HG02884 (cell line): ENCODE measurements at regions not wholly inside any gene's neighbourhood (a gene's known extent, or its start where the extent isn't known, plus 50 kb on each side); places are given as distances from the start of the nearest gene placed in this dataset.
"Not testable (repeated sequence)": the region's sequence is repeated elsewhere in the genome, so short reads cannot be mapped to it uniquely, and the experiment has no call there.

ENCODE experiments used
- ATAC-seq: cut with Tn5 transposase; IDR thresholded peaks from one replicate; pipeline ENCODE4 v1.9.1; 2021; ENCODE audit warnings: mild to moderate bottlenecking, moderate library complexity; ENCODE audit not compliant: unreplicated experiment

DNA sequence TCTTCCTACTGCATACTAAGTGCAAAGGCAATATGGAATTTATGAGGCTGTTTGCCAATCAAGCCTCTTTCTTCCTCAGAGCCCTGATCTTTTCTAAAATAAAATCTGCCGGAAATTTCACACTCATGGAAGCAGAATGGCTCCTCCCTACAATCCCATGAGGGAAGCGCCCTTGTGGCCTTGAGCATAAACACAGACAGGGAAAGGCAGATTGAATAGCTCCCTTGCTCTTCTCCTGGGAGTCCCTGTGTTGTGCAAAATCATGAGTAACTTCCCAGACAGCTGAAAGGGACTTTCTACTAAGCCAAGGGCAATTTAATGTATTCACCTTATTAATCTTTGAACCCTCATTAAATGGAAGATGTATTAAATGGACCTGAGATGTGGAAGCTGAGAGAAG, 226.1 kb upstream of the PIK3R1 start:
- ATAC-seq: no peak

DNA sequence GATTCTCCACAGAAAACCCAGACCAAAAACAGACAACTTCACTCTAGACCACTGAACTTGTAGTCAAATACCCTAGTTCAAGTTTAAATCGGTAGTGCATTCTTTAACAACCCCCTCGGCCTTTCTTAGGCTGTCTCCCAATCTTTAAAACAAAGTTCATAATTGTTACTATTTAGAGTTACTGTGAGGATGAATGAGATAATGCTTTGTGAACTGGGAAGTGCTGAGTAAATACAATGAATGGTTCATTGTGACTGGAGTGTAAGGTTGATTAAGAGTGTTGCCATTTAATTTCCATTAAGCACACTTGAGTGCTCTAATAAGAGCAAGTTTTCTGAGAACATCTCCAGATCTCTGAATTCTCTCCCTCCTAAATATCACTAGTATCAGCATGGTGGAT, 228.8 kb upstream of the PIK3R1 start:
- no peak for ATAC-seq

DNA sequence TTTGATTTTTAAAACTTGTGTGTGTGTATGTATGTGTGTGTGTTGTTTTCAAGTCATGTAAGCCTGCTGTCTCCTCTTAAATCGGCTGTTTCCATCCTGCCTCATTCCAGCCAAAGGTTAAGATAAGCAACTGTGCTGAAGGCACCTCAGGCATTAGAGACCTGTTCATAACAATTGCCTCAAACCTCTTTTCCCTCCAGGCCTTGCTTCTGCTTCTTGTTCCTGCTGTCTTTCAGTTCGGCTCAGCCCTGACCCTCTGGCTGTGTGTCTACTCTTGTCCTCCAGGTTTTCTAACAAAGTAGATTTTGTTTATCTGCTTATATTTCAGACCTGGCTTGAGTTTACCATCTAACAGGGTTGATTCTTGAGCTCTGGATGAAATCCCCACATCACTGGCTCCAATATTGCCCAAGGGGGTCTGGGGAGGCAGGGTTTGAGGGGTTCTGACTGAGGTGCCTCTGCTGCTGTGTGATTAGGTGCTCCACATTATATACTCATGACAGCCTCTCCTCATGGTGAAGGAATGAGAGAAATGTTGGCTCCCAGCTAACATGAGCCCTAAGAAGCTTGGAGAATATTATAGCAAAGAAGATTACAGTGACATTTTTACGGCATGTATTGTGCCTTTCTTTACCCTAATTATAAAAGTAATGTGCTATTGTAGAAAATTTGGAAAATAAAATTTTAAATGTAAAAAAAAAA, 229.7 kb upstream of the PIK3R1 start:
- no peak for ATAC-seq

DNA sequence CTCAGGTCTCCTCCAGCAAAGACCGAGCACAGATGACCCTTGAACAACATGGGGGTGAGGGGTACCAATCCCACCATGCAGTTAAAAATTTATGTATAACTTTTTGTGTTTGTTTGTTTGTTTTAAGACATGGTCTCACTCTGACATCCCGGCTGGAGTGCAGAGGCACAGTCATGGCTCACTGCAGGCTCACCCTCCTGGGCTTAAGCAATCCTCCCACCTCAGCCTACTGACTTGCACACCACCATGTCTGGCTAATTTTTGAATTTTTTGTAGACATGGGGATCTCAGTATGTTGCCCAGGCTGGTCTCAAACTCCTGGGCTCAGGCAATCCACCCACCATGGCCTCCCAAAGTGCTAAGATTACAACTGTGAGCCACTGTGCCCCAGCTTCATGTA, 231.0 kb upstream of the PIK3R1 start:
- no peak for ATAC-seq

DNA sequence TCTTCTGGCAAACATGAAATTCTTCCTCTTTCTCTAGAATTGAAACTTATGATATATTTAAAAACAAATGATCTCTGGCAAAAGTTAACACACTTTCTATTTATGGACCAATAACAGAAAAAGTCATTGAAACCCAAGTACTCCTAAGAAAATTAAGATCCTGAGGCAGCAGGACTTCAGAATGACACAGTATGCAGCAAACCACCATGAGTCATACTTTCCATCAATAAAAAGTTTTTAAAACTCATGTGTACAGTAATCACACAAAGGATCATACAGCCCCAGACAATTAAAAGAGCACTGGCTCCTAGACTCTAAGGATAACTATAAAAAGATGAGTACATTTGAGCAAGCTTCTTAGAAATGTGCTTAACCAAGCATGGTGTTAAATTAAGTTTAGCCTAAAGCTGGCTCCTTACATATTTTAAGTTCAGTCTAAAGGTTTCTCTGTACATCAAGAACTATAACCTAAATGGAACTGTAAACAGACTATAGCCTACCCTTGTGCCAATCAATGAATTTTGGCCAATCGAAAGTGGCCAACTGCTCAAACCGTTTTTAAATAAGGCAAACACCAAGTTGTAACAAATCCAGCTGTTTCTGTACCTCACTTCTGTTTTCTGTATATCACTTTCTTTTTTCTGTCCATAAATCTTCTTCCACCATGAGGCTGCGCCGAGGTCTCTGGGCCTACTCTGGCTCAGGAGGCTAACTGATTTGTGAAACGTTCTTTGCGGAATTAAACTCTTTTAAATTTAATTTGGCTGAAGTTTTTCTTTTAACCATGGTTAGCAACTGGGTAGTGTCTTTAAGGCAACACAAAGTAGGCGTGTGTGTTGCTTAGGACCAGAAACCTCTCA, 232.1 kb upstream of the PIK3R1 start:
- peak; percentile 85 for ATAC-seq

DNA sequence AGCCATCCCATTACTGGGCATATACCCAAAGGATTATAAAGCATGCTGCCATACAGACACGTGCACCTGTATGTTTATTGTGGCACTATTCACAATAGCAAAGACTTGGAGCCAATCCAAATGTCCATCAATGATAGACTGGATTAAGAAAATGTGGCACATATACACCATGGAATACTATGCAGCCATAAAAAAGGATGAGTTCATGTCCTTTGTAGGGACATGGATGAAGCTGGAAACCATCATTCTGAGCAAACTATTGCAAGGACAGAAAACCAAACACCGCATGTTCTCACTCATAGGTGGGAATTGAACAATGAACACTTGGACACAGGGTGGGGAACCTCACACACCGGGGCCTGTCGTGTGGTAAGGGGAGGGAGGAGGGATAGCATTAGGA, 233.4 kb upstream of the PIK3R1 start:
- ATAC-seq: not testable (repeated sequence)

DNA sequence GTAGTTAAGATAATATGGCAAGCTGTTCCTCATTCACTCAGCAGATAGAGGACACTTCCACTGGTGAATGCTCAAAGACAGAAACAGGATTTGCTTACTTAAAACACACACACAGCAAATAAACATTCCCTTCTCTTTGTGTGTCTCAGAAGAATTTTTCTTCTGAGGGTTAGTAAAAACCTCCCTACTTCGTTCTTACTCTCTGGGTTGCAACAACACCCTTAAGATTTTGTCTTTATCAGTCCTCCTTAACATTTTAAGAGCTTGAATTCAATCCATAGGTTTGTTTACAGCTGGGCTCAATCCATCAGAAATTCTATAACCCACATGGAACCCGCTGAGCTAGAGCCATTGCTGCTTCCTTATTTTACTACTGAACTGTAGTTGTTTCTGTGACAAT, 237.4 kb upstream of the PIK3R1 start:
- no peak for ATAC-seq

DNA sequence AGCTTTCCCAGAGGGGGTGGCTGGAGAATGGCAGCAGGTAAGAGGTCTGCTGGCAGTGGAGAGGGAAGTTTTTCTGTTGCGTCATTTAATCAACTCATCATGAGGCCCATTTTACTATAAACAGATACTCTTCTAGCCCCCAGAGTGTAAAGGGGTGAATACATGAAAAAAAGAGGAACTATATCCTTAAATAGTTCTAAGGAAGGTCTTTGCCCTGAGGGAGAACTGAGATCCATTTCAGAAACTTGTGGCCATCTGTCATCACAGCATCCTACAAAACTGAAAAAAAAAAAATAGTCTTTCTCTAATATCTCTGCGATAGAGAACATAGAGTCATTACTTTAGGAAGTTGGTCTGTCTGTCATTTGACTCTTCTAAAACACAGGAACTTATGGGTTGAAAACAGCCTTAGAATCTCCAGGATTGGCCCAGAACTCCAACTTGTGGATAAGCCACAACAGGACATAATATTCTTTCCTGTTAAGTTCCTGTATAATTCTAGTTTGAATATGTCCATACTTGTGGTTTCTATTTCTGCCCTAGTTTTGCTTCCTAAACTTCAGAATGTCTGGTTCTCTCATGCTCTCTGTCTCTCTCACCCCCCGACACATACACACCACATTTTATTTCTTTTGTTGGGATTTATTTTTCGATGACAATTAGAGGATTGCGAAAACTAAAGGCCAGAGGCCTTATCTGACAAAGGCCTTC, 238.5 kb upstream of the PIK3R1 start:
- ATAC-seq: no peak

DNA sequence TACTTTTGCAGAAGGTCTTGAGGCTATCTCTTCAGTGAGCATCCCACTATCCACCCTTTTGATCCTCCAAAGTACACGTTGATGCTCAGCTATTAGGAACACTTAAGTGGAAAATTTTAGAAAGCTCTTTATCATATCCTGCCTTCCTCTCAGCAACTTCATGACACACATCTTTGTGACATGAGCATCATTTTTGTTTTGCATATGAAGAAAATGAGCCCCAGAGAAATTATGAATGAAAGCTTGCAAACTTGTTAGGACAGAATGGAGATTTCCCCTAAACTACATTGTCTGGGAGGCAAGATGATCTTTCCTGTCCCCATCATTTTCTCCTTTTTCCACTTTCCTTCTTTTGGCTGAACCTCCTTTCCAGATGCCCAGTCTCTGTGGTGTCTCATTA, 239.4 kb upstream of the PIK3R1 start:
- ATAC-seq: no peak

DNA sequence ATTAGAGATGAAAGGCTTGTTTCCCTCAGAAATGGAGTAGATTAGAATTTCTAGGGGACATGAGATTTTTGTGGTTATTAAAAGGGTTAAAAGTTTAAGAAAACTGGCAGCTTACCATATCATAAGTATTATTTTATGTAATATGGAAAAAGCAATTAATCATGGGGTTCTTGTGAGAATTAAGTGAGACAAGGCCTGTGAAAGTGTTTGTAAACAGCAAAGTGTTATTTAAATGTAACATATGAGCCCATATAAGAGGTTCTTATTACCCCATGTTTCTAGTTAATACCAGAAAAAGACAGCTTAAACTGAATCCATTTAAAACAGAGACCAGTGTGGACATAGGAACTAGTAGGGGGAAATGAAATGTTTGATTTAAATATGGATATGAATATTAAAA, 241.1 kb upstream of the PIK3R1 start:
- no peak for ATAC-seq

DNA sequence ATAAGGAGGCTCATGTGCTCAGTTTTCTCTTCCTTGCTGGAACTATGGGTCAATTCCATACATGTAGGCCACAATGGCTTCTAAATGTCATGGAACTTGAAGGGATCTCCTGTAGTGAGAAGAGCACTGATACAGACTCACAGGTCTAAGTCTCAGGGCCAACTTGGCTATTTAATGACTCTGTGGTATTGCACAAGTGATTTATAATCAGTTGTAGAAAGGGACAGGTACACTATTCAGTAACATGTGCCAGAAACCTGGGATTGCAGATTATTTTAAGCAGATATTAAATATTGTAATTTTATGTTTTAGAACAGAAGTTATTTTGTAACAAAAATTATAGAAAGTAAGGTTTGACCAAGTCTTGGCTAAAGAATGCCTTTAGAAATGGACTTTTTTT, 241.5 kb upstream of the PIK3R1 start:
- ATAC-seq: no peak

DNA sequence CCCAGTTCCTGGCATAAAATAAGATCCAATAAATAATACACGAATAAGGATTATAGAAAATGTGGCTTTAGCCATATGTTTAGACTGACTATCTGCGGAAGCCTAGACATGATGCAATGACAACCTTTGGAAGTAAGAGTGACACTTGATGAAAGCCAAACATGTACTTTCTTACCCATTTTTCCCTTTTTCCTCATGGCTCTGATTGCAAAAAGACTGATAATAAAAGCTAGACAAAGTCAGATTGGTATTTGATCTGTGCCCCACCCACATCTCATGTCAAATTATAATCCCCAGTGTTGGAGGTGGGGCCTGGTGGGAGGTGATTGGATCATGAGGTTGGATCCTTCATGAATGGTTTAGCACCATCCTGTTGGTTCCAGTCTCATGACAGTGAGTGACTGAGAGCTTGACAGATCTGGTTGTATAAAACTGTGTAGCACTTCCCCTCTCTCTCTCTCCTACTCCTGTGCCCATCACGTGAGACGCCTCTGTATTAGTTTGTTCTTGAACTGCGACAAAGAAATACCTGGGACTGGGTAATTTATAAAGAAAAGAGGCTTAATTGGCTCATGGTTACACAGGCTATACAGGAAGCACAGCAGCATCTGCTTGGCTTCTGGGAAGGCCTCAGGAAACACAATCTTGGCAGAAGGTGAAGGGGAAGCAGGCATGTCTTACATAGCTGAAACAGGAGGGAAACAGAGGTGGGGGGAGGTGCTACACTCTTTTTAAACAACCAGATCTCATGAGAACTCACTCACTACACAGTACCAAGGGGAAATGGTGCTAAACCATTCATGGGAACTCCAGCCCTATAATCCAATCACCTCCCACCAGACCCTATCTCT, 243.4 kb upstream of the PIK3R1 start:
- ATAC-seq: no peak

DNA sequence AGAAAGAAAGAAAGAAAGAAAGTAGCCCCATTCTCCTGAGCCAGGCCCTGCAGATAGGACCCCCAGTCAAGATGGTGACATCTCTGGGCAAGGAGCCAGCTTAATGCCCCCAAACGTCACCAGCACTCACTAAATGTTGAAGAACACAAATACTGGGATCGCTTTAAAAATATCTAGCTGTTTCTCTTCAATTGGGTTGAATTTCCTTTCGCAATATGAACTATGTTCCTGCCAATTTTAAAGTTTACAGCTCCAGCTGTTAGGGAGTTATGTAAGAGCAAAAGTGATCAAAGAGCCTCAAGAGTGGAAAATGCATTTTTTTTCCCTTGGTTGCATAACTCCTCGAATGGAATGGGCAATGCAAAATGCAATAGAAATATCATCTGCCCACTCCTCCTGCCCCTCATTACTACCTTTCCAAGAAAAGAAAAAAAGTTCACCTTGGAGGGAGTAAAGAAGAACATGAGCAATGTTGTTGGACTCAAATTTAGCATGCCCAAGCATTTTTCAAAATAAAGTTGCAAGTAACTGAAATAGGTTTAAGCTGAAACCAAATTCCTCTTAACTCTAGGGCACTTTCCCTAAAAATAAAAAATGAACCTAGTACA, 244.2 kb upstream of the PIK3R1 start:
- ATAC-seq: no peak

DNA sequence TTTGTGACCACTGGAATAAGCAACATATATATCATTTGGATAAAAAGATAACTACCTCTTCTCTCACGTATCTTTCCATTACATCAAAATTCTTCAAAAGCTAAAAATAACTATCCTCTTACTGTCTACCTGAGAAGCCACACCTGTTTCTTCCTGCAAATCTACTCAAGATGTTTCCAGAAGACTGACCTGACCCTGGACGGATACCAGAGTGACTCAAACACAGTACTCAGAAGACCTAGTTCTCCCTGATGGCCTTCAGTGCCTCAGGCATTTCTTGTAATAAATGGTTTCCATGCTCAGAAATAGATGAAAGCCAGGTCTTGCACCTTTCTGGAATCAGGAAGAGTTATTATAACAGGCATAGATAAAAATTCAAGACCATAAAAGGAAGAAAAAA, 245.9 kb upstream of the PIK3R1 start:
- ATAC-seq: no peak

DNA sequence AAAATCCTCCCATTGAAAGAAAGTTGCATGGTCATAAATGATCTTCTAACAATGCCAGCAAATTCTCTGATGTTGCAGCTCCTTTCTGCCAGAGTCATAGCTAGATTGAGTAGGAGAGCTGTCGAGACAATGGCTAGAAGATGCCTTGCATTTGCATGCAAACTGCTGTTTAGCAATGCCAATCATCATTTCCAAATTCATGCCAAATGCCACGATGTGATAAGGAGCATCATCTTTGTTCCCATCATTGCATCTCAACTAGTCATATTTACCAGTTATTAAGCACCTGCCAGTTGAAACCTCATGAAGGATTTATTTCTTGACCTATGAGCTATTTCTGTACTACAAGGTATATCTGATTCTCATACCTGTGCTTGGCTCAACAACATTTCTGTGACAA, 246.4 kb upstream of the PIK3R1 start:
- no peak for ATAC-seq

DNA sequence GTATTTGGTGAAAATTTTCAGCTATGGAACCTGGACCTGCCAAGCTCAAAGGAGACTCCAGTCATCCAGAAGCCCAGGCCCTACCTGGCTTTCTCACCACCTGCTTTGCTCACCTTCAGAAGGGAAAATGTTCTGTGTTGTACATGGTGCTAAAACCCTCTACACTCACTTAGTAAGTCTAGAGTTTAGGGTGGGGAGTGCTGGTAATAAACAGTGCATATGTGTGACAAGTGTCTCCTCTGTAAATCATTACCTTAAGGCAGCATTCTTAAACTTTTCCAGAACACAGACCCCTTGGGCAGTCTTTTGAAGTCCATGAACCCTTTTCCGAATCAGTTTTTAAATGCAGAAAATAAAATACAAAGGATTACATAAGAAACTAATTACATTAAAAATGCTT, 248.8 kb upstream of the PIK3R1 start:
- no peak for ATAC-seq

DNA sequence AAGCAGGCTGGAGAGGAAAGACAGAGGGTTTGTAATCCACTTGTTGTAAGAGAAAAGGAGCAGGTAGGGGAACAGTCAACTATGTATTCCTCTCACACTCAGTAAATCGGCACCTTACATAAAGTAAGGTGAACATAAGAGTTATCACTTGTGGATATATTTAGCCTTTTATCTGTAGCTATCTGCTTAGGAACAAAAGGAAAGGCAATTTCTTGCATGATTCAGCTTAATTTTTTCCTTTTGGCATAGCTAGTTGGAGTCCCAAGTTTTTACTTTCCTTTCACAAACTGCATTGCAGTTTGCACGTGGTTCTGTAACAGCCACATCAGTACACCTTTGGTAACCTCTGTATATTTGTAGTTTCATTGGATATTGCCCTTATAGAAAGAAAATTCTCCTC, 250.9 kb upstream of the PIK3R1 start:
- no peak for ATAC-seq

DNA sequence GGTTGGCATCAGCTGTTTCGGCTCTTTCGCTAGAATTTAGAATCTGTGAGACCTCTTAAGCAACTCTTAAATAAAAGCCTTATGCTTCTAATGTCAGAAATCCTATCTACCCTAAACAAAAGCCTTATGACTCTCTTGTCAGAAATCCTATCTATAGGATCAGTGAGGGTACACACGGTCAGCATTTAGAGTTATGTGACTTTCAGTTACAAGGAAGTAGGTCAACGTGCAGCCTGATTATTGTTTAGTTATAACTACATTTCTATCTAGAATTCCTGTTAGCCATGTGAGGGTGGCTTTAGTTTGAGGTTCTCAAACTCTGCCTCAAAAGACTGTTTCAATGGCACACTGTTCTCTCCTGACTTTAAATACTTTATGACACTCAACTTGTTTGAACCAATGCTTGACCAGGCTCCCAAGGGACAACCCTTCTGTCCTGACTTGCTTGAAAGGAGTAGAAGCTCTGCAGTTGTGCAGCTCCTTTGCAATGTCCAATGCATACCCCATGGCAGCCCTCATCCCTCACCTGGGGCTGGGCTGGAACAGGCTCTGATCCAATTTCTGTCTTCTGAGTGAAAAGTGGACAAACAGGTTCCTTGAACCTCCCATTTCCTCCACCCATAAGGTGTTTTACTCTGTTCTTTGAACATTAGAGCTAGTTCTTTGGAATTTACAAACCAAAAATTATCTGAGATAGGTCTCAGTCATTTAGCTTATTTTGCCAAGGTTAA, 251.6 kb upstream of the PIK3R1 start:
- no peak for ATAC-seq

DNA sequence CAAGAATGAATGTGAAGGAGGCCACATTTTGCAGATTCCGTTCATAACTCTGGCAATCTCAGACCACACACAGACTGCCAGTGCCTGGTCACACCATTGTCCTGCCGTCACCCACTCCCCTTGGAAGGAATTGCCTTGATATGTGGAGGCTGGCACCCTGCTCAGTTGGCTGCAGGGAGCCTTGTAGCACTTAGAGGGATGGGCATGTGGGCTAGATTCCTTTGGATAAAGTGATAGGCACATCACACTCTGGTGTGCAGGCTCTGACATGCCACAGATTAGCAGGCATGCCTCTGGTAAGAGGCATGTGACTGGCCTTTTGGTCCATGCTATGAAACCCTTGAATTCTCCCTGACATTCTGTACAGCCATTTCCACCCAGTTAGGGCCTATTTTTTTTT, 254.6 kb upstream of the PIK3R1 start:
- no peak for ATAC-seq

DNA sequence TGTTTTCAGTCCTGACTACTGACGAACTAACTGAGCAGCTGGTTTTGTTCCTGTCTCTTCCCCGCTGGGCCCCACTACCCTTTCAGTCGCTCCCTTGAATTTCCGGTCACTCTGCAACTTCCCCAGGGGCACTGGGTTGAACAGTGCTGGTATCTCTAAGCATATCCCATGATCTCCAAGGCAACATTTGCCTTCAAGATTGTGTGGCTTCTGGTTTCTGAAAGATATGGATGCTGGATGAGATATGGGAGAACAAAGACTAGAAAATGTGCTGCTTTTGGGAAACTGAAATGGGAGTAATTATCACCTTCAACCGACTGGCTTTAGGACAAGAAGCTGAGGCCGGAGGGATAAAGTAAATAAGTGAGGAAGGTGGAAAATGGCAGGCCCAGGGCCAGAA, 258.2 kb upstream of the PIK3R1 start:
- ATAC-seq: no peak
